Caco-2 (cell line): ENCODE measurements at regions not wholly inside any gene's neighbourhood (a gene's known extent, or its start where the extent isn't known, plus 50 kb on each side); places are given as distances from the start of the nearest gene placed in this dataset.

Source experiments
- BruUV-seq: library from RNA; stranded (reverse); fragments of 400-500 nt; replicated peaks from 2 replicates; lab custom pipeline; 2021; lab: Mats Ljungman, UMichigan
- CTCF ChIA-PET: fragments of 300-600 bp; sonication (Branson Sonifier 250); formaldehyde crosslinking; loops from one replicate; lab custom pipeline; 2022; ENCODE audit warnings: antibody characterized with exemption; lab: Charles Lee
- POLR2A ChIA-PET: fragments of 300-600 bp; sonication (Branson Sonifier 250); formaldehyde crosslinking; loops from one replicate; lab custom pipeline; 2022; ENCODE audit warnings: antibody characterized with exemption; lab: Charles Lee
- DNase-seq, 2 experiments: peaks; one replicate each; pipeline versions ENCODE4 v3.0.0 to v3.0.0-alpha.2; 2020 to 2022
- H3K27me3 ChIP-seq: replicated peaks from 2 replicates; pipeline ENCODE4 v1.6.0; 2011; ENCODE audit warnings: low read length; ENCODE audit not compliant: control insufficient read depth, insufficient read depth
- H3K36me3 ChIP-seq: 2 replicates; pipeline ENCODE4 v1.5.1; 2011; ENCODE audit warnings: low read length; ENCODE audit not compliant: control insufficient read depth, insufficient read depth
- H3K4me1 ChIP-seq: fragments of 250-450 bp; sonication (Bioruptor Pico); 2 replicates; pipeline ENCODE4 v1.5.1; 2020; ENCODE audit warnings: mild to moderate bottlenecking
- H3K4me3 ChIP-seq: 2 replicates; pipeline ENCODE4 v1.5.1; 2011; ENCODE audit warnings: low read depth, mild to moderate bottlenecking, control low read depth, low read length
- H3K9me3 ChIP-seq: fragments of 250-450 bp; sonication (Bioruptor Pico); 2 replicates; pipeline ENCODE4 v1.5.1; 2020; ENCODE audit warnings: mild to moderate bottlenecking, moderate library complexity
- H3K27ac Mint-ChIP-seq: one replicate; pipeline ENCODE4 v1.8.0; 2022; ENCODE audit warnings: mixed read lengths; ENCODE audit not compliant: unreplicated experiment
- H3K27me3 Mint-ChIP-seq: one replicate; pipeline ENCODE4 v1.8.0; 2022; ENCODE audit warnings: mixed read lengths; ENCODE audit not compliant: insufficient read depth, unreplicated experiment
- H3K36me3 Mint-ChIP-seq: one replicate; pipeline ENCODE4 v1.8.0; 2022; ENCODE audit warnings: mild to moderate bottlenecking, mixed read lengths; ENCODE audit not compliant: insufficient read depth, unreplicated experiment
- H3K4me1 Mint-ChIP-seq: one replicate; pipeline ENCODE4 v1.8.0; 2022; ENCODE audit warnings: low read depth, mixed read lengths; ENCODE audit not compliant: unreplicated experiment
- H3K4me3 Mint-ChIP-seq: one replicate; pipeline ENCODE4 v1.8.0; 2022; ENCODE audit warnings: mild to moderate bottlenecking, moderate library complexity, mixed read lengths; ENCODE audit not compliant: unreplicated experiment
- H3K9me3 Mint-ChIP-seq: one replicate; pipeline ENCODE4 v1.8.0; 2022; ENCODE audit warnings: mixed read lengths; ENCODE audit not compliant: unreplicated experiment
- intact Hi-C: fragments of 100-400 bp; cut with micrococcal nuclease; formaldehyde crosslinking; loops from one replicate; pipeline ENCODE4 v1.10.0; 2022; ENCODE audit not compliant: unreplicated experiment
- TF ChIP-seq, protein P1 (sequence below), 2 experiments: fragments of 200-600 bp in 1 of 2; IDR thresholded peaks; 1 replicate in 1 of 2; 2 replicates in 1 of 2; pipeline versions ENCODE4 v1.5.1 to v1.8.0; 2011 to 2022; ENCODE audit warnings: antibody characterized with exemption in 1 of 2, control low read depth in 1 of 2, inconsistent platforms in 1 of 2, low read depth in 1 of 2, low read length in 1 of 2, mild to moderate bottlenecking in 1 of 2, moderate library complexity in 1 of 2; ENCODE audit not compliant: insufficient read depth in 1 of 2, severe bottlenecking in 1 of 2, unreplicated experiment in 1 of 2

DNA sequence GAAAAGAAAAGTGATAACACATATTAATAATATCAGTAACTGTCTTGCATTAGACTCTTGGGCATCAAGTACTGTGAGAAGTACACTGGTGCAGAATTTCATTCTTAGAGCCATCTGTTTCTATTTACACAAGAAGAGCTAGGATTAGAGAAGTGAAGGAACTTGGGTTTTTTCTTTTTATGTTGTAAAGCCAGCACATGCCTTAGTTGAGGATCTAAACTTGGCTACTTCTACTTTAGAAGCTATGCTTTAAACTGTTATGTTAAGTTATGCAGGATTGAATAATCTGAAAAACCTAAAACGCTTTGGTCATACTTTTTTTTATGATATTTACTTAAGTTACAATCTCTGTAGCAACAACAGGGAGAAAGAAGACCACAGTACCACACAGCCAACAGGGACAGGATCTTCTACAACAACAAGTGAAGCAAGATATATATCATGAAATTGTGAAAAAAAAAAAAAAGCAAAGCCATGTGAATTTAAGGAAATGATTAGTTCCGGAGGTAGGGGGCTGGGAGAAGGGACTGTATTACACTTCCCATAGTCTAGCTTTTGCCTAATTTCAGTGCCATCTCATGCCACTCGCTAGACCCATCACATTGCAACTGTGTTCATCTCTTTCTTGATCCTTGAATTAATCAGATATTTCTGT, 305.1 kb upstream of the GOT2 start:
- no peak overlapping the region for H3K27ac Mint-ChIP-seq

DNA sequence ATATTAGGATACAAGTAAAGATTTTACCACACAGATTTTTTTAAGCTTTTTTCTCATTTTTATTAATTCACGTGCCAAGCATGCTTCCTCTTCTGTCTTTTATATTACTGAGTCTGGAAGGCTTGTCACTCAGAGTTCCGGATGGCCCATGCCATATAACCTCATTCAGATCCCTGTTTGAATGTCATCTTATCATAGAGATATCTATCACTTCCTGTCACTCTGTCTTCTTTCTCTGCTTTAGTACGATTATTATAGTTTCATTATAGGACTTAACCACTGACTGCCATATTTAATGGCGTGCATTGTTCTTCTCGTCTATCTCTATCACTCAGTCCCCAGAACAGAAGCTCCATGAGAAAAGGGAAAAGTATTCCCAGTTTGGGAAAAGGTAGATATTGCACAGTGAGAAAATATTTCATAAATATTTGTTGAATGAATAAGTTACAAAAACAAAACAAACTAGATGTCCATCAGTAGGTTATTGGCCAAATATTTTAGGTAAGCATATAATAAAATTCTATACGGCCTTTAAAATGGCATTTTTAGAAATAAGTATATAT, 296.9 kb upstream of the GOT2 start:
- H3K9me3 Mint-ChIP-seq, result no peaks in the 10 kb centered on the region
- CTCF ChIA-PET, result no interaction called here
- no TSS peak for BruUV-seq

More for the DNA sequence above, 305.1 kb upstream of the GOT2 start:
- CTCF ChIA-PET, result no interaction called here
- H3K4me1 ChIP-seq, result no peaks in the 10 kb centered on the region
- Mint-ChIP-seq H3K36me3 (no peaks in the 10 kb centered on the region), H3K27me3 (no peaks in the 10 kb centered on the region), H3K4me1 (no peaks in the 10 kb centered on the region), H3K4me3 (no peak overlapping the region), H3K9me3 (no peaks in the 10 kb centered on the region)
- intact Hi-C loops, result no loop called here
- no peak overlapping the region for H3K4me3 ChIP-seq
- no TSS peak for BruUV-seq
- H3K36me3 ChIP-seq, result no peaks in the 10 kb centered on the region
- TF ChIP-seq, protein P1, sequence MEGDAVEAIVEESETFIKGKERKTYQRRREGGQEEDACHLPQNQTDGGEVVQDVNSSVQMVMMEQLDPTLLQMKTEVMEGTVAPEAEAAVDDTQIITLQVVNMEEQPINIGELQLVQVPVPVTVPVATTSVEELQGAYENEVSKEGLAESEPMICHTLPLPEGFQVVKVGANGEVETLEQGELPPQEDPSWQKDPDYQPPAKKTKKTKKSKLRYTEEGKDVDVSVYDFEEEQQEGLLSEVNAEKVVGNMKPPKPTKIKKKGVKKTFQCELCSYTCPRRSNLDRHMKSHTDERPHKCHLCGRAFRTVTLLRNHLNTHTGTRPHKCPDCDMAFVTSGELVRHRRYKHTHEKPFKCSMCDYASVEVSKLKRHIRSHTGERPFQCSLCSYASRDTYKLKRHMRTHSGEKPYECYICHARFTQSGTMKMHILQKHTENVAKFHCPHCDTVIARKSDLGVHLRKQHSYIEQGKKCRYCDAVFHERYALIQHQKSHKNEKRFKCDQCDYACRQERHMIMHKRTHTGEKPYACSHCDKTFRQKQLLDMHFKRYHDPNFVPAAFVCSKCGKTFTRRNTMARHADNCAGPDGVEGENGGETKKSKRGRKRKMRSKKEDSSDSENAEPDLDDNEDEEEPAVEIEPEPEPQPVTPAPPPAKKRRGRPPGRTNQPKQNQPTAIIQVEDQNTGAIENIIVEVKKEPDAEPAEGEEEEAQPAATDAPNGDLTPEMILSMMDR (IDR thresholded peaks at IDR 0.05; ENCODE audit: insufficient read depth in 1 of 2, low read depth in 1 of 2, low read length in 1 of 2, severe bottlenecking in 1 of 2, unreplicated experiment in 1 of 2), result no peak
- H3K9me3 ChIP-seq, result no peaks in the 10 kb centered on the region
- no peak for DNase-seq
- POLR2A ChIA-PET, result interaction anchor here (0.7 kb wide), 1 partner anchor 161 kb away, joined by 4 read pairs; no protein-coding TSS in a partner anchor
- H3K27me3 ChIP-seq, result no peaks in the 10 kb centered on the region

DNA sequence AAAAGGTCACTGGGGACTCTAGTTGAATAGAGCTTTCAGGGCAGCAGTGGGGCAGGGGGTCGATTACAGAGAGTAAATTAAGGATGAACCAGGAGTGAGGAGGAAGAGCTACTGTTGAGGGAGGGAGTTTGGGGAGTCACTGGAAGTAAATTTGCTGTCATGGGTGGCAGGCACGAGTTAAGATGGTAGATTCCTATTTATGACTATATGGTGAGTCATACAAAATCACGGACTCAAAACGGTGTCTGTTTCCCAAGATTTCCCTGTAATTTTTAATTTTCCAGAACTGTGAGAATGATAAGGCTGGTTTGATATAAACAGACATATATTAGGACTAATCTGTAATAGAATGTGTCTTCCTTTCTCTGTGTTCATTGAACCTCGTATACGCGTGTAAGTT, 287.6 kb upstream of the GOT2 start:
- POLR2A ChIA-PET, result no interaction called here
- peaks cover 5% of the 10 kb centered on the region for H3K27me3 Mint-ChIP-seq
- H3K27ac Mint-ChIP-seq, result no peak overlapping the region
- H3K4me1 ChIP-seq, result no peaks in the 10 kb centered on the region
- intact Hi-C loops, result loop anchor here (10.0 kb wide), 1 partner anchor 63 kb away; no protein-coding TSS in a partner anchor
- TF ChIP-seq, protein P1 (IDR thresholded peaks at IDR 0.05; ENCODE audit: insufficient read depth in 1 of 2, low read depth in 1 of 2, low read length in 1 of 2, severe bottlenecking in 1 of 2, unreplicated experiment in 1 of 2), result no peak
- no peak for DNase-seq
- H3K4me3 ChIP-seq, result no peak overlapping the region
- H3K9me3 ChIP-seq, result no peaks in the 10 kb centered on the region
- CTCF ChIA-PET, result no interaction called here
- no peaks in the 10 kb centered on the region for H3K36me3 ChIP-seq
- H3K4me1 Mint-ChIP-seq, result peaks cover 13% of the 10 kb centered on the region
- no peaks in the 10 kb centered on the region for H3K27me3 ChIP-seq
- H3K4me3 Mint-ChIP-seq, result no peak overlapping the region
- H3K36me3 Mint-ChIP-seq, result no peaks in the 10 kb centered on the region
- BruUV-seq, result no TSS peak
- H3K9me3 Mint-ChIP-seq, result no peaks in the 10 kb centered on the region

More for the DNA sequence above, 296.9 kb upstream of the GOT2 start:
- Mint-ChIP-seq H3K4me1 (no peaks in the 10 kb centered on the region), H3K36me3 (no peaks in the 10 kb centered on the region), H3K27ac (no peak overlapping the region), H3K4me3 (no peak overlapping the region), H3K27me3 (no peaks in the 10 kb centered on the region)
- H3K4me3 ChIP-seq, result no peak overlapping the region
- H3K9me3 ChIP-seq, result no peaks in the 10 kb centered on the region
- DNase-seq, result no peak
- no peaks in the 10 kb centered on the region for H3K4me1 ChIP-seq
- H3K36me3 ChIP-seq, result no peaks in the 10 kb centered on the region
- intact Hi-C loops, result no loop called here
- TF ChIP-seq, protein P1 (IDR thresholded peaks at IDR 0.05; ENCODE audit: insufficient read depth in 1 of 2, low read depth in 1 of 2, low read length in 1 of 2, severe bottlenecking in 1 of 2, unreplicated experiment in 1 of 2), result no peak
- POLR2A ChIA-PET, result no interaction called here
- no peaks in the 10 kb centered on the region for H3K27me3 ChIP-seq
